WERI-Rb-1 (cell line): ENCODE measurements at regions not wholly inside any gene's neighbourhood (a gene's known extent, or its start where the extent isn't known, plus 50 kb on each side); places are given as distances from the start of the nearest gene placed in this dataset.
A peak's percentile ranks its signal among the peaks of the same experiment; 100 is the strongest.

Source experiments
- DNase-seq: peaks from one replicate; pipeline ENCODE4 v3.0.0-alpha.2; 2020
- H3K27ac ChIP-seq: fragments of 250-450 bp; sonication (Bioruptor Pico); 2 replicates; pipeline ENCODE4 v1.5.1; 2020; ENCODE audit warnings: mild to moderate bottlenecking, moderate library complexity
- H3K27me3 ChIP-seq: fragments of 250-450 bp; sonication (Bioruptor Pico); 2 replicates; pipeline ENCODE4 v1.5.1; 2021; ENCODE audit warnings: mild to moderate bottlenecking, low read depth, moderate library complexity; ENCODE audit not compliant: insufficient read depth, severe bottlenecking
- H3K36me3 ChIP-seq: fragments of 250-450 bp; sonication (Bioruptor Pico); 2 replicates; pipeline ENCODE4 v1.5.1; 2020; ENCODE audit warnings: mild to moderate bottlenecking, moderate library complexity
- H3K4me3 ChIP-seq: 2 replicates; pipeline ENCODE4 v1.5.1; 2011; ENCODE audit warnings: low read depth, mild to moderate bottlenecking, control low read depth, low read length
- H3K9me3 ChIP-seq: fragments of 250-450 bp; sonication (Bioruptor Pico); 2 replicates; pipeline ENCODE4 v1.5.1; 2021; ENCODE audit warnings: mild to moderate bottlenecking, moderate library complexity; ENCODE audit not compliant: severe bottlenecking
- CTCF ChIP-seq: IDR thresholded peaks from 2 replicates; pipeline ENCODE4 v1.5.1; 2011; ENCODE audit warnings: low read depth, mild to moderate bottlenecking, control low read depth, inconsistent platforms, low read length

DNA sequence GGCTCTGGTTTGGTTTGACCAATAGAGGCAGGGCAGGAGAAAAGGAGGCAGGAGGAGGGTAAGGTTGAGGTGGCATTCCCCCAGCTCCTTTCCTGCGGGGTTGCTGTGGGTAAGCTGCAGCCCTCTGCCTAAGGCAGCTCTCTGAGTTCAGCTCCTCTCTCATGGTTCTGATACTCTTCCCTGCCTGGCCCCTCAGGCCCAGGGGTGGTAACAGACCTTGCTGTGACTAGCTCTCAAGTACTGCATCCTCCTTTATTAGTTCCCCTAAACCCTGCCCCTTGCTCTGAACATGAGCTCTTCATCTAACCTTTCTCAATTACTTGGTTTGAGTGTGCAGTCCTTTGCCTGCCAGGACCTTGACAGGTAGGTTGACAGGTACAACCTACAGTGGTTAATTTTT lies 205.5 kb downstream of the SLC4A3 start:
- Histone ChIP-seq H3K27me3 (no peaks in the 10 kb centered on the region), H3K36me3 (no peaks in the 10 kb centered on the region), H3K9me3 (no peaks in the 10 kb centered on the region), H3K4me3 (no peak overlapping the region), H3K27ac (no peak overlapping the region)
- no peak for DNase-seq
- no peak for TF ChIP-seq CTCF

GRCh38 chr2:219835493-219835892 lies 208.1 kb downstream of the SLC4A3 start:
- H3K4me3 ChIP-seq = no peak overlapping the region
- no peak for TF ChIP-seq CTCF

DNA sequence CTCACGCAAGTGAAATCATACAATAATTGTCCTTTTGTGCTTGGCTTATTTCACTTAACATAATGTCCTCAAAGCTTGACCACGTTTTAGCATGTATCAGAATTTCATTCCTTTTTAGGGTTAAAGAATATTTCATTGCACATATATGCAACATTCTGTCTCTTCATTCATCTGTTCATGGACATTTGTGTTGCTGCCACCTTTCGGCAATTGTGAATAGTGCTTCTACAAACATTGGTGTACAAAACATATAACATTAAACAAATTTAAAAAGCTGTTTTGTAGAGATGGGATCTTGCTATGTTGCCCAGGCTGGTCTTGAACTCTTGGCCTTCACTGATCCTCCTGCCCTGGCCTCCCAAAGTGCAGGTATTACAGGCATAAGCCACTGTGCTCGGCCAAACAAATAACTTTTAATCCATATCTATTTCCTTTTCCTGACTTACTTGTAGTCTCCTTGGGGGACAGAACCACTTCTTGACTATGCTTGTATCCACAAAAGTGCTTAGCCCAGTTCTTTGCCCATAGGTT lies 209.3 kb downstream of the SLC4A3 start:
- Histone ChIP-seq H3K36me3 (no peaks in the 10 kb centered on the region), H3K27me3 (no peaks in the 10 kb centered on the region), H3K9me3 (no peaks in the 10 kb centered on the region), H3K4me3 (no peak overlapping the region), H3K27ac (no peak overlapping the region)
- DNase-seq = peak; percentile 29
- TF ChIP-seq CTCF = peak; percentile 29

More at GRCh38 chr2:219835493-219835892, 208.1 kb downstream of the SLC4A3 start:
- Histone ChIP-seq H3K27ac (no peak overlapping the region), H3K36me3 (no peaks in the 10 kb centered on the region), H3K27me3 (no peaks in the 10 kb centered on the region), H3K9me3 (no peaks in the 10 kb centered on the region)
- DNase-seq = no peak

DNA sequence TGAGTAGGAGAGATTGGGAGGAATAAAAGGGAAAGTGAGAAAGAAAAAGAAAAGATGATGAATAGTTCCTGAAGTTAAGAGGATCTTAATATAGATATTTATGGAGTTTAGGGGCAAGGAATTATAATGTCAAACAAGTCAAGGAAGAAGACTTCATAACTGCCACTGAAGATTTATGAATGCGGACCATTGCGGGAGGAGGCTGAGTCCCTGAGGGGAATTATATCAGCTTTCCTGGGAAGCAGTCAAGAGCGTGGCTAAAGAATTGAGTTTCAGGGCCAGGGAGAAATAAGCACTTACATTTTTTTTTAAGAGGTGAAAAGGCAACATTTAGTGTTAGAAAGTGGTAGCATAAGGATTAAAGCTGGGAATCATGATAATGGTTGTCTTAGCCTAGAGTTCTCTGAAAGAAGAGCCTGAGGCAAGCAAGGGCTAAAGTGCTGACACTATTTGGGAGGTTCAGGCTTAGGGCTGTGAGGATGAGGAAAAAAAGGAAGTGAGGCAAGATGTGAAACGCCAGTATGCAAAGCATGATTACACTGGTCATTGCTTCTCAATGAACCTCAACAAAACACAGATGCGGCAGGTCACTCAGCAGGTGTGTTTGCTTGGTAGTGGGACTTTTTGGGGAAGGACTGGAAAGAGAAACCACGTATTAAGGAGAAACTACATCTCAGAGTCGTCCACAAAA lies 217.1 kb downstream of the SLC4A3 start:
- H3K27ac ChIP-seq = no peak overlapping the region

GRCh38 chr2:219848882-219849281 lies 221.5 kb downstream of the SLC4A3 start:
- no peak for TF ChIP-seq CTCF
- H3K27ac ChIP-seq = no peak overlapping the region
- H3K27me3 ChIP-seq = no peaks in the 10 kb centered on the region
- DNase-seq = no peak
- no peaks in the 10 kb centered on the region for H3K9me3 ChIP-seq
- no peaks in the 10 kb centered on the region for H3K36me3 ChIP-seq
- no peak overlapping the region for H3K4me3 ChIP-seq

More for the DNA sequence above, 217.1 kb downstream of the SLC4A3 start:
- no peak for DNase-seq
- no peak for TF ChIP-seq CTCF
- H3K36me3 ChIP-seq = no peaks in the 10 kb centered on the region
- no peaks in the 10 kb centered on the region for H3K9me3 ChIP-seq
- H3K27me3 ChIP-seq = no peaks in the 10 kb centered on the region
- H3K4me3 ChIP-seq = no peak overlapping the region

DNA sequence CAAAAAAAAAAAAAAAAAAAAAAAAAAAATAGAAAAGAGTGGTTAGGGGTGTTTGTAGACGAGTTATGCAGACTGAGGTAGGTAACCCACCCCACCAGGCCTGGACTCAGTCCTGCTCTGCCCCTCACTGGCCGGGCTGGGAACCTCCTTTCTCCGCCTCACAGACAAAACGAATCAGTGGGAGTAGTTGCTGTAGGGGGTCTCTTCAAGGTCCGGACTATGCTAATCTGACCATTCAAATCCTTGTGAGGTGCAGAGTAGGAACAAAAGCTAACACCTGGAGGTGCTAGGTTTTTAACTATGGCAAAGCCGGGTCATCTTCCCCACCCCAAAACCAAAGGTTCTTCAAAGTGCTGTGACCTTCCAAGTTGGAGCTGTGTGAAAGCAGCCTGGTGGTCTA lies 223.7 kb downstream of the SLC4A3 start:
- H3K9me3 ChIP-seq = no peaks in the 10 kb centered on the region
- peak; percentile 28; the same call in 1 of the 2 replicates for TF ChIP-seq CTCF
- H3K36me3 ChIP-seq = no peaks in the 10 kb centered on the region
- no peak overlapping the region for H3K27ac ChIP-seq
- no peaks in the 10 kb centered on the region for H3K27me3 ChIP-seq
- DNase-seq = no peak
- no peak overlapping the region for H3K4me3 ChIP-seq
